ENCODE measurements at regions not wholly inside any gene's neighbourhood (a gene's known extent, or its start where the extent isn't known, plus 50 kb on each side); places are given as distances from the start of the nearest gene placed in this dataset.

DNA sequence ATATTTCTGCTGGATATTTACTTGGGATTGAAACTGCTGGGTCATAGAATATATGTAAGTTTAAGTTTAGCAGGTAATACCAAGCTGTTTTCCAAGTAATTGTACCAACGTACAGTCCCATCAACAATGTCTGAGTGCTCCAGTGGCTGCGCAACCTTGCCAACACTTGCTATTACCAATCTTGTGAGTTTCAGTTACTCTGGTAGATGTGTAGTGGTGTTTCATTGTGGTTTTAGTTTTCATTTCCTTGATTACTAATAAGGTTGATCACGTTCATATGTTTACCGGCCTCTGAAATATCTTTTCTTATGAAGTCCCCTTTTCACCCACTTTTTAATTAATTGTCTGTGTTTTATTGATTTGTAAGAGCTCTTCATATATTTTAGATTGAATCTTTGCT, 370.6 kb upstream of the CADM1 start:
- H3K4me3 ChIP-seq (replicated peaks; ENCODE audit: low read depth, low read length): no peak overlapping the region
- no peak for TF ChIP-seq CTCF (IDR thresholded peaks at IDR 0.05; ENCODE audit: insufficient read depth, low read length, poor library complexity, severe bottlenecking)
- no peaks in the 10 kb centered on the region for H3K27me3 ChIP-seq (replicated peaks; ENCODE audit: control insufficient read depth, insufficient read depth, low read length)
- H3K36me3 ChIP-seq (ENCODE audit: control insufficient read depth, insufficient read depth, low read length): no peaks in the 10 kb centered on the region
- peak; percentile 63 for DNase-seq (ENCODE audit: extremely low read depth, insufficient read length)

DNA sequence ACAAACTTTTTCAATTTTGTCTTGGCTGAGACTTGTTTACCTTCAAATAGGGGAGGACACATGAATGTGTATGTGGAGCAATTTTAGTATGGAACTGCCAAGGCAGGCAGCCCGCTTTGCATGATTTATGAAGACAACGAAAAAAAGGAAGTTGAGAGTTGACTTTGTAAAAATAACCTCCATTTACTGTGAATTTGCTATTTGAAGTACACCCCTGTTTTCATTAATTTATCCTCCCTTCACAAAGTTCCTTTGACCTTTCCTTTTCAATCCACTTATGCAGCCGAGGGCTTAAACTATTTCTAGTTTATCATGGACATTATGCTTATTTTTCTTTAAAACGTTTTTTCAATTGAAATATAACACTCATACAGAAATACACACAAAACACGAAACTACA, 369.6 kb upstream of the CADM1 start:
- peak; percentile 60 for DNase-seq (ENCODE audit: extremely low read depth, insufficient read length)
- H3K27me3 ChIP-seq (replicated peaks; ENCODE audit: control insufficient read depth, insufficient read depth, low read length): no peaks in the 10 kb centered on the region
- no peak for TF ChIP-seq CTCF (IDR thresholded peaks at IDR 0.05; ENCODE audit: insufficient read depth, low read length, poor library complexity, severe bottlenecking)
- no peaks in the 10 kb centered on the region for H3K36me3 ChIP-seq (ENCODE audit: control insufficient read depth, insufficient read depth, low read length)
- no peak overlapping the region for H3K4me3 ChIP-seq (replicated peaks; ENCODE audit: low read depth, low read length)

DNA sequence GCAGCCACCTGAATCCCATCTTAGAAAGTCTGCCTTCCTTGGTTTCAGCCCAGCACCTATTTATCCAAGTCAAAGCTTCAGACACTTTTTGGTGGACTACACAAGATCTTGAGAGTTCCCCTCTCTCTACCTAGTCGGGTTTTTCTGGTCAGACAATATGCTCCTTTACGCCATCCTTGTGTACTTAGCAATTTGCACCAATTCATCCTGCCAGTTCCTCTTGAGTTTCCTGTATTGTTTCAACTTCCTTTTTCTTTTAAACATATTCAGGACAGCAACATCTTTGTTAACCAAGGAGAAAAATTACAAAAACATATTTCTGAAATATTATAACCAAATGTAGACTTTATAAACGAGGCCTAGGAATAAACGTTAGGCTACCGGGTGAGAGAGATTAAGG, 368.2 kb upstream of the CADM1 start:
- H3K27me3 ChIP-seq (replicated peaks; ENCODE audit: control insufficient read depth, insufficient read depth, low read length): no peaks in the 10 kb centered on the region
- no peaks in the 10 kb centered on the region for H3K36me3 ChIP-seq (ENCODE audit: control insufficient read depth, insufficient read depth, low read length)
- no peak for DNase-seq (ENCODE audit: extremely low read depth, insufficient read length)
- no peak overlapping the region for H3K4me3 ChIP-seq (replicated peaks; ENCODE audit: low read depth, low read length)
- no peak for TF ChIP-seq CTCF (IDR thresholded peaks at IDR 0.05; ENCODE audit: insufficient read depth, low read length, poor library complexity, severe bottlenecking)

DNA sequence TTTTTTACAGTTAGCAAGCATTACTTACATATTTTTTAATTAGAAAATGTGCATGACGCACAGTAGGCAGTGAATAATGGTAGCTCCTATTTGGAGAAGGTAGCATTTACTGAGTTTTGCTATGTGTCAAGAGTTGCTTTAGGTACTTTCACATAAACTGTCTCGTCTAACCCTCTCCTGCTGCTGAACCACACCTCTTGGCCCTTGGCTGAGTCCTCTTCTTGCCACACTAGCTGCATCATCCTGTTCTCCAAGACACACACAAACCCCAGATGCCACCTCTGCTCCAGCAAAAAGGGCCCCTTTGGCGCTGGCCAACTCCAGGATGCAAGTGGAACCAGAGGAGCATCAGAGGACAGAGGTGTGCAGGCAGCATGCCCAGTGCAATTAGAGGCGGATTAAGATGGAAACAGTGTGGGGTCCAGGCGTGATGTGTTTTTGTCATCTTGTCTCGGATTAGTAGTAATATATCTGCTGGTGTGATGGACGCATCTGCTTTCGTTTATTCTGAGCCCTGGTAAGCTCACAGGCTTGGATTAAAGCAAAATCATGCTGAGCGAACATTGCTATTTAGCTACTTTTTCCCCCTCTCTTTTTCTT, 367.0 kb upstream of the CADM1 start:
- Histone ChIP-seq H3K4me3 (replicated peaks; ENCODE audit: low read depth, low read length) (no peak overlapping the region), H3K36me3 (ENCODE audit: control insufficient read depth, insufficient read depth, low read length) (no peaks in the 10 kb centered on the region), H3K27me3 (replicated peaks; ENCODE audit: control insufficient read depth, insufficient read depth, low read length) (no peaks in the 10 kb centered on the region)
- DNase-seq (ENCODE audit: extremely low read depth, insufficient read length): peak; percentile 54
- no peak for TF ChIP-seq CTCF (IDR thresholded peaks at IDR 0.05; ENCODE audit: insufficient read depth, low read length, poor library complexity, severe bottlenecking)

DNA sequence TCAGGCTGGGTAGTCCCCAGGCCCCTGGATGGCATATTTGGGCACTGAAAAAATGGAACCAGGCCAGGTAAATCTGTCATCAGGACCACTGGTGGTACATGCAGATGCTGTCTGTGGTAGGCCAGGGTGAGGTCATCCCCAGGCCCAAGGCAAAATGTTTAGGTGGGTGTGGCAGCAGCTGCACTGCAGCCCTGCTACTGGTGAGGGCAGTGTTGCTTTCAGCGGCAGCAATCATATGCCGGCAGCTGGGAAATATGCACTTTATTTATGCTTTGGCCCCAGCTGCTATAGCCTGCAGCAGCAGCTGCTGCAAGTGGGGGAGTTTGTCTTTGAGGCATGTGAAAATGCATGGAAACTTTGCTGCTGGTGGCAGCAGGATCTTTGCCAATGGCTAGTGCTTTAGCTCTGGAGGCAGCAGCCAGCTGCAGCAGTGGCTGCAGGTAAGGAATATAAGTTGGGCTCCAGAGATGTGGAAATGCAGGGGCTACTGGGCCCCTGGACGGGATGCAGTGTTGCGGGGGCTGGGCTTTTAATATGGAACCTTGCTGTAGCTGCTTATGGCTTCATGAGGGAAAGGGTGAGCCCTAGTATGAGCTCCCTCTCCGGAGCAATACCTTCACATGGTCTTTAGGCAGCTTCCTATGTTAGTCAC, 365.7 kb upstream of the CADM1 start:
- peak; percentile 65 for DNase-seq (ENCODE audit: extremely low read depth, insufficient read length)
- no peak overlapping the region for H3K4me3 ChIP-seq (replicated peaks; ENCODE audit: low read depth, low read length)
- H3K27me3 ChIP-seq (replicated peaks; ENCODE audit: control insufficient read depth, insufficient read depth, low read length): no peaks in the 10 kb centered on the region
- TF ChIP-seq CTCF (IDR thresholded peaks at IDR 0.05; ENCODE audit: insufficient read depth, low read length, poor library complexity, severe bottlenecking): peak; percentile 89
- H3K36me3 ChIP-seq (ENCODE audit: control insufficient read depth, insufficient read depth, low read length): no peaks in the 10 kb centered on the region
